Endothelial cell of umbilical vein (primary cell): ENCODE measurements at regions not wholly inside any gene's neighbourhood (a gene's known extent, or its start where the extent isn't known, plus 50 kb on each side); places are given as distances from the start of the nearest gene placed in this dataset.

Source experiments
- BruUV-seq: library from RNA; stranded (reverse); fragments of 400-500 nt; replicated peaks from 2 replicates; lab custom pipeline; 2021; lab: Mats Ljungman, UMichigan
- CTCF ChIA-PET: fragments of 300-600, 350-600 bp; sonication (Branson Sonifier 250); formaldehyde crosslinking; loops from one replicate; lab custom pipeline; 2021; ENCODE audit warnings: antibody characterized with exemption, inconsistent platforms; lab: Charles Lee
- POLR2A ChIA-PET: fragments of 300-600, 350-600 bp; sonication (Branson Sonifier 250); formaldehyde crosslinking; loops from one replicate; lab custom pipeline; 2021; ENCODE audit warnings: antibody characterized with exemption, inconsistent platforms; lab: Charles Lee
- DNase-seq: peaks from one replicate; pipeline ENCODE4 v3.0.0-alpha.2; 2011; ENCODE audit warnings: low read depth, low spot score
- FAIRE-seq: peaks from 2 replicates; lab custom pipeline; 2011; peaks lifted over from hg19 to GRCh38; lab: Jason Lieb, UNC
- H2AFZ ChIP-seq: 2 replicates; pipeline ENCODE4 v1.6.0; 2012; ENCODE audit warnings: low read depth, low read length, control low read depth, inconsistent platforms
- H3K27ac ChIP-seq: 2 replicates; pipeline ENCODE4 v1.5.1; 2011; ENCODE audit warnings: low read depth, mild to moderate bottlenecking, control low read depth, low read length, moderate library complexity; ENCODE audit not compliant: insufficient read depth
- H3K27me3 ChIP-seq, 2 experiments: 2 replicates each; pipeline versions ENCODE4 v1.6.0 to v1.6.1; 2011; ENCODE audit warnings: low read length in 2 of 2, mixed read lengths in 1 of 2; ENCODE audit not compliant: control insufficient read depth in 2 of 2, insufficient read depth in 2 of 2
- H3K36me3 ChIP-seq, 2 experiments: 2 replicates in 1 of 2; 3 replicates in 1 of 2; pipeline ENCODE4 v1.5.1; 2011; ENCODE audit warnings: low read length in 2 of 2, mild to moderate bottlenecking in 1 of 2, moderate library complexity in 1 of 2; ENCODE audit not compliant: control insufficient read depth in 2 of 2, insufficient read depth in 2 of 2; ENCODE audit errors: extremely low read depth in 1 of 2
- H3K4me1 ChIP-seq: 3 replicates; pipeline ENCODE4 v1.5.1; 2011; ENCODE audit warnings: mild to moderate bottlenecking, low read length; ENCODE audit not compliant: control insufficient read depth, insufficient read depth; ENCODE audit errors: extremely low read depth
- H3K4me2 ChIP-seq: 2 replicates; pipeline ENCODE4 v1.6.1; 2011; ENCODE audit warnings: low read length, control low read depth, mixed read lengths; ENCODE audit not compliant: insufficient read depth
- H3K4me3 ChIP-seq, 3 experiments: fragments of 200-600 bp in 1 of 3; sonication (generic), shearing (Covaris generic) in 1 of 3; replicated peaks in 1 of 3; 2 replicates each; pipeline ENCODE4 v1.5.1; 2011 to 2016; ENCODE audit warnings: control low read depth in 3 of 3, low read length in 3 of 3, mild to moderate bottlenecking in 2 of 3, inconsistent platforms in 1 of 3, low read depth in 1 of 3, moderate library complexity in 1 of 3; ENCODE audit not compliant: insufficient read depth in 1 of 3
- H3K79me2 ChIP-seq: 2 replicates; pipeline ENCODE4 v1.6.0; 2012; ENCODE audit warnings: low read length, inconsistent platforms; ENCODE audit not compliant: control insufficient read depth, insufficient read depth
- H3K9ac ChIP-seq: replicated peaks from 2 replicates; pipeline ENCODE3; 2011; ENCODE audit warnings: low read length, control low read depth; ENCODE audit not compliant: insufficient read depth; ENCODE audit errors: extremely low read depth
- H3K9me1 ChIP-seq: replicated peaks from 3 replicates; pipeline ENCODE4 v1.6.0; 2011; ENCODE audit warnings: mild to moderate bottlenecking, low read length; ENCODE audit not compliant: control insufficient read depth, insufficient read depth; ENCODE audit errors: extremely low read depth
- H3K9me3 ChIP-seq: replicated peaks from 2 replicates; pipeline ENCODE4 v1.5.1; 2012; ENCODE audit warnings: low read length, inconsistent platforms; ENCODE audit not compliant: control insufficient read depth, insufficient read depth
- H4K20me1 ChIP-seq: replicated peaks from 2 replicates; pipeline ENCODE3; 2011; ENCODE audit warnings: mild to moderate bottlenecking, low read length; ENCODE audit not compliant: control insufficient read depth, insufficient read depth; ENCODE audit errors: extremely low read depth
- EZH2 ChIP-seq: IDR thresholded peaks from 2 replicates; pipeline ENCODE4 v1.6.1; 2012; ENCODE audit warnings: borderline replicate concordance, low read depth, mild to moderate bottlenecking, moderate library complexity, low read length, inconsistent platforms; ENCODE audit not compliant: severe bottlenecking
- FOS ChIP-seq: IDR thresholded peaks from 2 replicates; pipeline ENCODE4 v1.6.1; 2011; ENCODE audit warnings: mild to moderate bottlenecking, low read length, moderate library complexity, borderline replicate concordance; ENCODE audit not compliant: insufficient read depth
- GATA2 ChIP-seq: IDR thresholded peaks from 2 replicates; pipeline ENCODE4 v1.7.0; 2011; ENCODE audit warnings: low read depth, mild to moderate bottlenecking, moderate library complexity, mixed read lengths, low read length; ENCODE audit not compliant: insufficient read length, insufficient read depth
- JUN ChIP-seq: IDR thresholded peaks from 2 replicates; pipeline ENCODE4 v1.6.1; 2011; ENCODE audit warnings: borderline replicate concordance, low read depth; ENCODE audit not compliant: insufficient read length, insufficient read depth
- MYC ChIP-seq: IDR thresholded peaks from one replicate; pipeline ENCODE4 v1.6.1; 2011; ENCODE audit warnings: mild to moderate bottlenecking, low read depth, low read length
- POLR2A ChIP-seq: IDR thresholded peaks from 2 replicates; pipeline ENCODE4 v1.6.1; 2012; ENCODE audit warnings: low read depth, mild to moderate bottlenecking, control low read depth, low read length
- POLR2AphosphoS5 ChIP-seq: IDR thresholded peaks from 2 replicates; pipeline ENCODE4 v1.6.1; 2012; ENCODE audit warnings: low read depth, mild to moderate bottlenecking, control low read depth, low read length, moderate library complexity; ENCODE audit not compliant: insufficient read depth
- dilution Hi-C: fragments of 300-500 bp; cut with MboI; formaldehyde crosslinking; loops from one replicate; pipeline ENCODE4 v1.15.0; 2019; ENCODE audit warnings: low sequenced_read_pairs; ENCODE audit not compliant: extremely low pct_ligation_motif_present
- intact Hi-C: fragments of 100-400 bp; cut with micrococcal nuclease; formaldehyde crosslinking; loops from one replicate; pipeline ENCODE4 v1.10.0; 2022
- TF ChIP-seq, protein P1 (sequence below), 2 donors: IDR thresholded peaks; 1 replicate in 1 of 2; 2 replicates in 1 of 2; pipeline ENCODE4 v1.5.1; 2011; ENCODE audit warnings: low read length in 2 of 2, mild to moderate bottlenecking in 2 of 2, moderate library complexity in 2 of 2, control low read depth in 1 of 2, inconsistent platforms in 1 of 2, low read depth in 1 of 2; ENCODE audit not compliant: insufficient read depth in 1 of 2; ENCODE audit errors: extremely low read depth in 1 of 2
- TF ChIP-seq, protein P2 (sequence below): IDR thresholded peaks from 2 replicates; pipeline ENCODE4 v1.6.1; 2011; ENCODE audit not compliant: insufficient read depth, insufficient read length

DNA sequence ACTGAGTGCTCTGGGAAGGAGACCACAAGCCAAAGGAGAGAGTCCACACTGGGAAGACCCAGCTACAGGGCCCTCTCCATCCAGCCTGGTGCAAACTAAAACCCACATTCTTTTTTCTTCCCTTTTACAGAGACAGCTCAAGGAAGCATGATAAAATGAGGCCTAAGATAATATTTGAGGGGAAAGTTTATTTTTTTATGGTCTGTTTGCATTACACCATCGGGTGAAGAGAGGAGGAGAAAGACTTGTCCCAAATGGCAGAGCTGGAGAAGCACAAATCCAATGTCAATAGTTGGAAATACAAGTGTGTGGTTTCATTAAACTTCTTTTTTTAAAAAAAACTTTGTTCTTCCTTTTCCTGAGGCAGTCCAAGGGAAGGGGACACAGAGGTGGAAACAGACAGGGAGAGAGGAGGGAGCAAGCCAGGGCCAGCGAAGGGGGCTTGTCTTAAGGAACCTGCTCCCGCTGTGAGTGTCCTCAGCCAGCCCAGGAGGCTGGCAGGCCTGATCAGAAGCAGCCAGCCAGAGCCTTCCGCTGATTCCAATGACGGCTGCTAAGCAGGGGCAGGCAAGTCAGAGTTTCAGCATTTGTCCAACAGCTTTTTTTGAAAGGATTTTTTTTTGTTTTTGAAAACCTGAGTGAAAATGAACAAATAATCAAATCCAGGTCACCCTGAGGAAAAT is 203.8 kb upstream of the SIX2 start:
- DNase-seq, result no peak
- intact Hi-C loops, result no loop called here
- Histone ChIP-seq H2AFZ (no peak overlapping the region), H3K4me3 (no peak overlapping the region), H3K27ac (no peak overlapping the region), H3K9me3 (no peaks in the 10 kb centered on the region), H3K9me1 (no peaks in the 10 kb centered on the region), H4K20me1 (no peaks in the 10 kb centered on the region), H3K4me2 (no peak overlapping the region), H3K27me3 (no peaks in the 10 kb centered on the region), H3K79me2 (no peaks in the 10 kb centered on the region), H3K9ac (no peak overlapping the region), H3K4me1 (no peaks in the 10 kb centered on the region), H3K36me3 (no peaks in the 10 kb centered on the region)
- TF ChIP-seq, protein P1, sequence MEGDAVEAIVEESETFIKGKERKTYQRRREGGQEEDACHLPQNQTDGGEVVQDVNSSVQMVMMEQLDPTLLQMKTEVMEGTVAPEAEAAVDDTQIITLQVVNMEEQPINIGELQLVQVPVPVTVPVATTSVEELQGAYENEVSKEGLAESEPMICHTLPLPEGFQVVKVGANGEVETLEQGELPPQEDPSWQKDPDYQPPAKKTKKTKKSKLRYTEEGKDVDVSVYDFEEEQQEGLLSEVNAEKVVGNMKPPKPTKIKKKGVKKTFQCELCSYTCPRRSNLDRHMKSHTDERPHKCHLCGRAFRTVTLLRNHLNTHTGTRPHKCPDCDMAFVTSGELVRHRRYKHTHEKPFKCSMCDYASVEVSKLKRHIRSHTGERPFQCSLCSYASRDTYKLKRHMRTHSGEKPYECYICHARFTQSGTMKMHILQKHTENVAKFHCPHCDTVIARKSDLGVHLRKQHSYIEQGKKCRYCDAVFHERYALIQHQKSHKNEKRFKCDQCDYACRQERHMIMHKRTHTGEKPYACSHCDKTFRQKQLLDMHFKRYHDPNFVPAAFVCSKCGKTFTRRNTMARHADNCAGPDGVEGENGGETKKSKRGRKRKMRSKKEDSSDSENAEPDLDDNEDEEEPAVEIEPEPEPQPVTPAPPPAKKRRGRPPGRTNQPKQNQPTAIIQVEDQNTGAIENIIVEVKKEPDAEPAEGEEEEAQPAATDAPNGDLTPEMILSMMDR (IDR thresholded peaks at IDR 0.05; ENCODE audit: extremely low read depth in 1 of 2, insufficient read depth in 1 of 2, low read depth in 1 of 2, low read length in 2 of 2), result no peak
- TF ChIP-seq POLR2A (no peak), EZH2 (no peak), JUN (no peak), MYC (no peak), FOS (no peak), GATA2 (no peak), POLR2AphosphoS5 (no peak)
- TF ChIP-seq, protein P2, sequence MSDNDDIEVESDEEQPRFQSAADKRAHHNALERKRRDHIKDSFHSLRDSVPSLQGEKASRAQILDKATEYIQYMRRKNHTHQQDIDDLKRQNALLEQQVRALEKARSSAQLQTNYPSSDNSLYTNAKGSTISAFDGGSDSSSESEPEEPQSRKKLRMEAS, result no peak
- FAIRE-seq, result no peak
- ChIA-PET POLR2A (no interaction called here), CTCF (no interaction called here)
- dilution Hi-C loops, result no loop called here
- BruUV-seq, result no TSS peak
